ENCODE measurements at regions not wholly inside any gene's neighbourhood (a gene's known extent, or its start where the extent isn't known, plus 50 kb on each side); places are given as distances from the start of the nearest gene placed in this dataset.

DNA sequence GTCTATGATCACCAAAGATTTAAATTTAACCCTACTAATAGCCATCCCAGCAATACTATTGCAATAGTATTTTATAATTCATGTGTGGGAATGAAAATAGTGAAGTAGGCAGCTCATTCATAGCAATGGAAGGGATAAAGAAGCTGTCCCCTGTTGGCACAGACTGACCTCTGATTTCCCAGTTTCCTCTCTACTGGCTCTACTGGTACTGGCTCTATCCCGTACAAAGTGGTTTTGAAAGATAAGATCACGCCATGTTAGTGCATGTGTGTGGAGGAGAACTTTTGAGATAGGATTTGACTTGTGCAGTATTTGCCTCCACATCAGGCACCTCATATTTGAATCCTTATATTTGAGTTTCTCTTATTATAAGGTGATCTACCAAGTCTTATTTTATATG is 227.3 kb upstream of the ADGRL2 start:
- TF ChIP-seq, protein P1, sequence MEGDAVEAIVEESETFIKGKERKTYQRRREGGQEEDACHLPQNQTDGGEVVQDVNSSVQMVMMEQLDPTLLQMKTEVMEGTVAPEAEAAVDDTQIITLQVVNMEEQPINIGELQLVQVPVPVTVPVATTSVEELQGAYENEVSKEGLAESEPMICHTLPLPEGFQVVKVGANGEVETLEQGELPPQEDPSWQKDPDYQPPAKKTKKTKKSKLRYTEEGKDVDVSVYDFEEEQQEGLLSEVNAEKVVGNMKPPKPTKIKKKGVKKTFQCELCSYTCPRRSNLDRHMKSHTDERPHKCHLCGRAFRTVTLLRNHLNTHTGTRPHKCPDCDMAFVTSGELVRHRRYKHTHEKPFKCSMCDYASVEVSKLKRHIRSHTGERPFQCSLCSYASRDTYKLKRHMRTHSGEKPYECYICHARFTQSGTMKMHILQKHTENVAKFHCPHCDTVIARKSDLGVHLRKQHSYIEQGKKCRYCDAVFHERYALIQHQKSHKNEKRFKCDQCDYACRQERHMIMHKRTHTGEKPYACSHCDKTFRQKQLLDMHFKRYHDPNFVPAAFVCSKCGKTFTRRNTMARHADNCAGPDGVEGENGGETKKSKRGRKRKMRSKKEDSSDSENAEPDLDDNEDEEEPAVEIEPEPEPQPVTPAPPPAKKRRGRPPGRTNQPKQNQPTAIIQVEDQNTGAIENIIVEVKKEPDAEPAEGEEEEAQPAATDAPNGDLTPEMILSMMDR (IDR thresholded peaks at IDR 0.05; ENCODE audit: low read length) = no peak
- TF ChIP-seq EZH2phosphoT487 (IDR thresholded peaks at IDR 0.05; ENCODE audit: low read length) = no peak
- no peak for TF ChIP-seq EZH2 (optimal IDR thresholded peaks at IDR 0.05; ENCODE audit: low read depth, low read length)

Data from MM.1S (cell line).